Limb (tissue), 2 donors: ENCODE measurements at regions not wholly inside any gene's neighbourhood (a gene's known extent, or its start where the extent isn't known, plus 50 kb on each side); places are given as distances from the start of the nearest gene placed in this dataset.

Source experiments
- DNase-seq, 2 donors: peaks; one replicate each; pipeline ENCODE4 v3.0.0-alpha.2; 2016; ENCODE audit errors: extremely low spot score in 2 of 2

- no peak for DNase-seq
These were observed 100.2 kb downstream of the TNFSF18 start for GRCh38 chr1:172950528-172950927.

GRCh38 chr1:172951730-172952365 is 98.9 kb downstream of the TNFSF18 start:
- DNase-seq, result no peak

GRCh38 chr1:172952516-172952915 is 98.2 kb downstream of the TNFSF18 start:
- no peak for DNase-seq

- no peak for DNase-seq
These were observed 96.1 kb downstream of the TNFSF18 start for GRCh38 chr1:172954476-172955150.

- DNase-seq, result no peak
These were observed 95.5 kb downstream of the TNFSF18 start for GRCh38 chr1:172955161-172955815.

GRCh38 chr1:172956871-172957270 is 93.9 kb downstream of the TNFSF18 start:
- no peak for DNase-seq

GRCh38 chr1:172957491-172957890 is 93.2 kb downstream of the TNFSF18 start:
- no peak for DNase-seq

- DNase-seq, result no peak
These were observed 91.2 kb downstream of the TNFSF18 start for GRCh38 chr1:172959571-172959970.

- no peak for DNase-seq
These were observed 90.7 kb downstream of the TNFSF18 start for GRCh38 chr1:172960019-172960418.

GRCh38 chr1:172960454-172961208 is 90.1 kb downstream of the TNFSF18 start:
- no peak for DNase-seq

GRCh38 chr1:172964864-172965263 is 85.9 kb downstream of the TNFSF18 start:
- no peak for DNase-seq

- DNase-seq, result no peak
These were observed 83.7 kb downstream of the TNFSF18 start for GRCh38 chr1:172966844-172967540.

- DNase-seq, result no peak
These were observed 82.8 kb downstream of the TNFSF18 start for GRCh38 chr1:172967936-172968335.

- no peak for DNase-seq
These were observed 81.1 kb downstream of the TNFSF18 start for GRCh38 chr1:172969611-172970010.

- DNase-seq, result no peak
These were observed 80.6 kb downstream of the TNFSF18 start for GRCh38 chr1:172970186-172970585.

- no peak for DNase-seq
These were observed 79.5 kb downstream of the TNFSF18 start for GRCh38 chr1:172971241-172971640.

- peak in 1 of 2 donors; percentile 10 for DNase-seq
These were observed 78.5 kb downstream of the TNFSF18 start for GRCh38 chr1:172972258-172972657.

GRCh38 chr1:172973424-172973823 is 77.3 kb downstream of the TNFSF18 start:
- no peak for DNase-seq

- DNase-seq, result no peak
These were observed 74.3 kb downstream of the TNFSF18 start for GRCh38 chr1:172976222-172977041.

GRCh38 chr1:172977296-172978017 is 73.3 kb downstream of the TNFSF18 start:
- DNase-seq, result no peak
